PFSK-1 (cell line): ENCODE measurements at regions not wholly inside any gene's neighbourhood (a gene's known extent, or its start where the extent isn't known, plus 50 kb on each side); places are given as distances from the start of the nearest gene placed in this dataset.

ENCODE experiments used
- FOXP2 ChIP-seq: optimal IDR thresholded peaks from 2 replicates; pipeline ENCODE3; 2011; ENCODE audit warnings: borderline replicate concordance, control low read depth, inconsistent platforms; ENCODE audit not compliant: insufficient read depth; ENCODE audit errors: extremely low read length, extremely low read depth
- POLR2AphosphoS5 ChIP-seq: IDR thresholded peaks from 2 replicates; pipeline ENCODE4 v1.6.1; 2012; ENCODE audit warnings: low read depth, mild to moderate bottlenecking, control low read depth, low read length, moderate library complexity
- SIN3A ChIP-seq: IDR thresholded peaks from 2 replicates; pipeline ENCODE4 v1.6.1; 2012; ENCODE audit warnings: mild to moderate bottlenecking, low read length, moderate library complexity, borderline replicate concordance; ENCODE audit not compliant: insufficient read depth
- TAF1 ChIP-seq: IDR thresholded peaks from 2 replicates; pipeline ENCODE4 v1.6.1; 2012; ENCODE audit warnings: low read length, control low read depth, borderline replicate concordance; ENCODE audit not compliant: insufficient read depth
- TF ChIP-seq, protein P1 (sequence below), 2 experiments: IDR thresholded peaks; 2 replicates each; pipeline versions ENCODE4 v1.6.1 to v1.8.0; 2011 to 2012; ENCODE audit warnings: low read depth in 2 of 2, low read length in 2 of 2, control low read depth in 1 of 2, inconsistent platforms in 1 of 2, mild to moderate bottlenecking in 1 of 2, moderate library complexity in 1 of 2; ENCODE audit not compliant: insufficient read depth in 1 of 2

DNA sequence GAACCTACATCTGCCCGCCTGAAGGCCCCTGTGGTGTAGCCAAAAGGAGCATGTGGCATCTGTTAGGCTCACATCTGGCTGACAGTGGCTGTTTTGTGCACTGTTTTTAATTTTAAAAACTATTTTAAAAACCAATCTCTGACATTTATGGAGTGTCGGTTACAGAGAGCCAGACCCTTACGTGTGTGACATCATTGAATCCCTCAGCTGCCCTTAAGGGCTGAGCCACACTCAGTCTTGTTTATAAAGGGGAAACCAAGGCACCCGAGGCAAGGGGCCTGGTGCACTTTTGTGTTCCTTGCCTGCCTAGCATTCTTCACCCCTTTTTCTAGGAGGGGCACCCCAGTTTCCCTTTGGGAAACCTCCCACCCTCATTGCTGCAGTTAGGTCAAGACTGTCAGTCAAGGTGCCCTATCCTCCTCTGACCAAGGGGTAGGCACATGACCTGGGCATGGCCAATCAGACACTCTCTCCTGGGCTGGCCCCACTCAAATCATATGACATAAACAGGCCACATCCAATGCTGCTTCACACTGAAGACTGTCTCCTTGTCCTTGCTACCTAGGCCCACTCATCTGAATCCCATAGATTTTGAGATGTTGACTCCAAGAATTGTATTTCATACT, 105.3 kb downstream of the LSM3 start:
- TF ChIP-seq TAF1 (no peak), FOXP2 (no peak), SIN3A (no peak), POLR2AphosphoS5 (no peak)
- TF ChIP-seq, protein P1, sequence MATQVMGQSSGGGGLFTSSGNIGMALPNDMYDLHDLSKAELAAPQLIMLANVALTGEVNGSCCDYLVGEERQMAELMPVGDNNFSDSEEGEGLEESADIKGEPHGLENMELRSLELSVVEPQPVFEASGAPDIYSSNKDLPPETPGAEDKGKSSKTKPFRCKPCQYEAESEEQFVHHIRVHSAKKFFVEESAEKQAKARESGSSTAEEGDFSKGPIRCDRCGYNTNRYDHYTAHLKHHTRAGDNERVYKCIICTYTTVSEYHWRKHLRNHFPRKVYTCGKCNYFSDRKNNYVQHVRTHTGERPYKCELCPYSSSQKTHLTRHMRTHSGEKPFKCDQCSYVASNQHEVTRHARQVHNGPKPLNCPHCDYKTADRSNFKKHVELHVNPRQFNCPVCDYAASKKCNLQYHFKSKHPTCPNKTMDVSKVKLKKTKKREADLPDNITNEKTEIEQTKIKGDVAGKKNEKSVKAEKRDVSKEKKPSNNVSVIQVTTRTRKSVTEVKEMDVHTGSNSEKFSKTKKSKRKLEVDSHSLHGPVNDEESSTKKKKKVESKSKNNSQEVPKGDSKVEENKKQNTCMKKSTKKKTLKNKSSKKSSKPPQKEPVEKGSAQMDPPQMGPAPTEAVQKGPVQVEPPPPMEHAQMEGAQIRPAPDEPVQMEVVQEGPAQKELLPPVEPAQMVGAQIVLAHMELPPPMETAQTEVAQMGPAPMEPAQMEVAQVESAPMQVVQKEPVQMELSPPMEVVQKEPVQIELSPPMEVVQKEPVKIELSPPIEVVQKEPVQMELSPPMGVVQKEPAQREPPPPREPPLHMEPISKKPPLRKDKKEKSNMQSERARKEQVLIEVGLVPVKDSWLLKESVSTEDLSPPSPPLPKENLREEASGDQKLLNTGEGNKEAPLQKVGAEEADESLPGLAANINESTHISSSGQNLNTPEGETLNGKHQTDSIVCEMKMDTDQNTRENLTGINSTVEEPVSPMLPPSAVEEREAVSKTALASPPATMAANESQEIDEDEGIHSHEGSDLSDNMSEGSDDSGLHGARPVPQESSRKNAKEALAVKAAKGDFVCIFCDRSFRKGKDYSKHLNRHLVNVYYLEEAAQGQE (IDR thresholded peaks at IDR 0.05; ENCODE audit: insufficient read depth in 1 of 2, low read depth in 2 of 2, low read length in 2 of 2), result no peak

DNA sequence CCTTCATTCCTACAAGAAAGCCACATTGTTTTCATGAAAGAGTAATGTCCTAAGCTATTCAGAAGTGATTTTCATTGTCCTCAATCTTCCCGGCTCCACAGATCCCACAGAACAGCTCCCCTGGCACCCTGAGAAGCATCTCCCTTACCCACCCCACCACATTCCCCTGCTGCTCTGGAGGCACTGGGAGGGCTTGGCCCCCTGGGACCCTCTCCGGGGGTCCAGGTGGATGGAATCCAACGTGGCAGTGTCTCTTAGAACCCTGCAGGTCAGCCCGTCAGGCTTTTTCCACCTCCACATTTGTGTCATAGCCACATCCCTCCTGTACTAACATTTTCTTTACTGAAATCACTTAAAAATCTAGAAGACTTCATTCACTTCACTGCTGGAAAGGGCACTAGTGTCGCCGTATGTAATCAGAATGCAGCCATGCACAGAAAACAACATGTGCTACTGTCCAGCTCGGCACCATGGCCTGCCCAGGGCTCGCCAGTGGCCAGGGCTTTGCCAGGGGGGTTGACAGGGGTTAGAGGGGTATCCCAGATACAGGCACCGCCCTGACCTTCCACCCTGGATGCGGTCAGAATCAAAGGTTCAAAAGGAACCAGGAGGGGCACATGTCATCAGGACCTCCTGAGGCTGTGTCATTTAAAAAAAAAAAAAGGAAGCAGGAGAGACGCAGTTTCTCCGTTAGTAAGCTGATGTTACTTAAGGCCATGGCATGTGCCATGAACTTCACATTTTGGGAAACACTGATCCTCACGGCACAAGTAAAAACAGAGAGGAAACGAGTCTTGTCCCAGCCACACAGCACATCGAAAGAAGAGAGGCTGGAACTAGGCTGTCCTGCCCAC, 106.3 kb downstream of the LSM3 start:
- TF ChIP-seq, protein P1 (IDR thresholded peaks at IDR 0.05; ENCODE audit: insufficient read depth in 1 of 2, low read depth in 2 of 2, low read length in 2 of 2), result no peak
- no peak for TF ChIP-seq TAF1
- TF ChIP-seq SIN3A, result no peak
- no peak for TF ChIP-seq POLR2AphosphoS5
- TF ChIP-seq FOXP2, result no peak

DNA sequence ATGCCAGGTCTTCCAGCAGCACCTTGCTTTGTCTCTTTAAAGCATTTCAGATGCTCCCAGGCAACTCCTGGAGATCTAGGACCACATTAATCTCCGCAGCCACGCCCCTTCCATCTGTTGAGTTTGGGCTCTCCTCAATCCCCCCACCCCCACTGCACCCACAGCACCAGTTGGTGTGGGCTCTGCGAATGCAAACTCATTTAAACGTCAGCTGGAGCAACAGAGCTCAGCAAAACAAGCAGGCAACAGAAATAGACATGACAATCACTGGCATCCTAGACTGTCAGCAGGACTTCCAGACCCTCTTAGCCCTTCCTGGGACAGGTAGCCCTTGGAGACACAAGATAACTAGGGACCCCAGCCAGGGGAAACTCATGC, 106.9 kb downstream of the LSM3 start:
- TF ChIP-seq, protein P1 (IDR thresholded peaks at IDR 0.05; ENCODE audit: insufficient read depth in 1 of 2, low read depth in 2 of 2, low read length in 2 of 2), result no peak
- TF ChIP-seq TAF1 (no peak), FOXP2 (no peak), POLR2AphosphoS5 (no peak), SIN3A (no peak)

DNA sequence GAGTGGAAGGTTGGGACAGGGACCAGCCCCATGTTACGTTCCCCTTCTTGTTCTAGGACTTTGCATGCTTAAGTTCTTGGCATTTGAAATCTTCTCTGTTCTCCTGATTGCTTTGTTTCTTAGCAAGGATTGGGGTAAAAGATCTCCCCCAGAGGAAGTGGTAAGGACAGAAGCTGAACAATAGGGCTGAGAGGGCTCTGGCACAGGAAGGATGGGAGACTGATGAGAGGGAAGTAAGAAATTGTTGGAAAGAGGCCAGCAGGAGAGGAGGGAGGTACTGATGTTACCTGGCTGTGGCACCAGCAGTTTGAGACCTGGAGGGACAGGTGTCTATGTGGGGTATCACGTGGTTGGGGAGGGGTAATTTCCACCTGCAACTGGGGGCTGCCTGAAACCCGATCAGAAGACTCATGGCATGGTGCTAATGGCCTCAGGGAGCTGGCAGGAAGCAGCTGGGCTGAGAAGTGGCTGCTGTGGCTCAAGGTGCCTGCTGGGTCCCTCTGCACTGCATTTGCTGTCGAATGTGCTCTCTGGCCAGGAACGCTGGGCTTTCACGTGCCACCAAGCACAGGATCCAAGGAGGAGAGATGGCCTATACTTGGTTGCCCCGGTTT, 108.4 kb downstream of the LSM3 start:
- no peak for TF ChIP-seq FOXP2
- TF ChIP-seq TAF1, result no peak
- TF ChIP-seq, protein P1 (IDR thresholded peaks at IDR 0.05; ENCODE audit: insufficient read depth in 1 of 2, low read depth in 2 of 2, low read length in 2 of 2), result no peak
- TF ChIP-seq SIN3A, result no peak
- TF ChIP-seq POLR2AphosphoS5, result no peak
